ENCODE measurements at regions not wholly inside any gene's neighbourhood (a gene's known extent, or its start where the extent isn't known, plus 50 kb on each side); places are given as distances from the start of the nearest gene placed in this dataset.
A peak's percentile ranks its signal among the peaks of the same experiment; 100 is the strongest.

- Histone ChIP-seq H3K27me3 (replicated peaks in 1 of 4; ENCODE audit: control insufficient read depth in 3 of 4, extremely low read depth in 1 of 4, insufficient read depth in 3 of 4, low read length in 3 of 4) (no peaks in the 10 kb centered on the region), H3K18ac (ENCODE audit: extremely low read depth, low read length) (no peak overlapping the region), H3K79me2 (ENCODE audit: control insufficient read depth in 1 of 2, insufficient read depth in 2 of 2, low read length in 2 of 2) (no peaks in the 10 kb centered on the region), H3K23me2 (ENCODE audit: low read depth, low read length) (no peaks in the 10 kb centered on the region), H3K4me1 (replicated peaks in 1 of 4; ENCODE audit: control insufficient read depth in 3 of 4, insufficient read depth in 4 of 4, low read length in 3 of 4) (no peaks in the 10 kb centered on the region), H3K9me3 (ENCODE audit: insufficient read depth in 2 of 2, low read depth in 1 of 2, low read length in 1 of 2) (no peaks in the 10 kb centered on the region), H4K91ac (replicated peaks; ENCODE audit: insufficient read length, low read length) (no peak overlapping the region), H2AFZ (ENCODE audit: low read length) (no peak overlapping the region), H2BK15ac (ENCODE audit: low read length) (no peak overlapping the region), H3K4ac (replicated peaks; ENCODE audit: insufficient read length, low read depth, low read length) (no peak overlapping the region), H3K79me1 (ENCODE audit: low read depth, low read length) (no peaks in the 10 kb centered on the region), H3K36me3 (ENCODE audit: control insufficient read depth in 2 of 4, insufficient read depth in 4 of 4, low read length in 3 of 4) (no peaks in the 10 kb centered on the region), H3K27ac (ENCODE audit: low read depth, low read length) (no peak overlapping the region), H3K4me3 (ENCODE audit: extremely low read depth in 1 of 4, insufficient read depth in 2 of 4, low read depth in 3 of 4, low read length in 4 of 4) (no peak overlapping the region), H3K23ac (ENCODE audit: insufficient read length) (no peak overlapping the region), H3K9ac (replicated peaks in 1 of 4; ENCODE audit: extremely low read depth in 1 of 4, low read depth in 3 of 4, low read length in 3 of 4) (no peak overlapping the region), H3K4me2 (ENCODE audit: insufficient read depth in 1 of 2, low read depth in 2 of 2, low read length in 2 of 2) (no peak overlapping the region), H2BK12ac (ENCODE audit: low read depth, low read length) (no peak overlapping the region), H2BK20ac (ENCODE audit: low read length) (no peak overlapping the region), H3K56ac (replicated peaks; ENCODE audit: insufficient read length, low read depth, low read length) (no peak overlapping the region), H4K20me1 (replicated peaks in 1 of 2; ENCODE audit: control insufficient read depth in 1 of 2, insufficient read depth in 2 of 2, low read length in 2 of 2) (no peaks in the 10 kb centered on the region), H2AK5ac (ENCODE audit: low read depth, low read length) (no peak overlapping the region), H2BK120ac (replicated peaks; ENCODE audit: low read depth, low read length) (no peak overlapping the region), H4K8ac (ENCODE audit: extremely low read depth, insufficient read depth, low read length) (no peak overlapping the region), H2BK5ac (ENCODE audit: low read depth, low read length) (no peak overlapping the region), H4K5ac (ENCODE audit: insufficient read length, low read depth, low read length) (no peak overlapping the region), H3K14ac (ENCODE audit: insufficient read length) (no peak overlapping the region)
- no peak for FAIRE-seq
- DNase-seq (ENCODE audit: low read depth in 1 of 2, low spot score in 2 of 2): peak in 1 of 2 experiments; percentile 1
- TF ChIP-seq YY1 (IDR thresholded peaks at IDR 0.05; ENCODE audit: low read depth, low read length): no peak
- no peak for TF ChIP-seq TEAD4 (IDR thresholded peaks at IDR 0.05; ENCODE audit: low read depth, low read length)
- TF ChIP-seq JUN (IDR thresholded peaks at IDR 0.05; ENCODE audit: low read depth, low read length): no peak
- TF ChIP-seq CBX5 (IDR thresholded peaks at IDR 0.05; ENCODE audit: low read depth, low read length): no peak
- ChIA-PET POLR2A (ENCODE audit: partially characterized antibody) (no interaction called here), CTCF (ENCODE audit: partially characterized antibody) (interaction anchor here (0.6 kb wide), 1 partner anchor 676 kb away, joined by 7 read pairs; no protein-coding TSS in a partner anchor)
- 95 to 100% methylated on average over 1 to 10 of the region's 10 CpGs for WGBS, 2 experiments (ENCODE audit: extremely low coverage in 1 of 2, insufficient coverage in 1 of 2, insufficient read length in 1 of 2, insufficient replicate concordance in 2 of 2, low coverage in 1 of 2, low lambda C conversion rate in 2 of 2, missing lambda C conversion rate in 1 of 2)
Observed at GRCh38 chr3:76873532-76874242, 166.2 kb upstream of the ROBO2 start.

Measured in H1 (cell line).